Skeletal muscle cell (primary cell): ENCODE measurements at regions not wholly inside any gene's neighbourhood (a gene's known extent, or its start where the extent isn't known, plus 50 kb on each side); places are given as distances from the start of the nearest gene placed in this dataset.
"Not testable (repeated sequence)": the region's sequence is repeated elsewhere in the genome, so short reads cannot be mapped to it uniquely, and the experiment has no call there.

ENCODE experiments used
- DNase-seq: peaks from one replicate; pipeline ENCODE4 v3.0.0-alpha.2; 2010; ENCODE audit warnings: low read depth
- H3K4me3 ChIP-seq: 2 replicates; pipeline ENCODE4 v1.5.1; 2011; ENCODE audit warnings: low read depth, mild to moderate bottlenecking, control low read depth, low read length, moderate library complexity

DNA sequence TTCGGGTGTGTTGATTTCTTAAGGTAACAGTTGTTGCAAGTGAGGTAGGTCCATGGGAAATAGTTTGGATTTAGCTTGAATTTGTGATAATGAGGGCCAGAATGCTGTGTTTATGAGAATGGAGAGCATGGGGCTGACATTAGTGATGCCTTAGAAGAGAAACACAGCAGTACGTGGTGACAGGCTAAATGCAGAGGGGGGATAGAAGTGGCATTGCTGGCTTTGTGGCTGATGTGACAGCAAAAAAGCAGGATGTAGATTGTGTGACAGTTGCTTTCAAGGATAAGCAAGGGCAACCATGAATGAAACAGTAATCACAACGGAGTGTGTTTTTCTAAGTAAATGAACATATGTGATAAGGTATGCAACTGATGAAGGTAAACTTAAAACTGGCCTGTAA lies 103.4 kb upstream of the SGCD start:
- DNase-seq: no peak
- H3K4me3 ChIP-seq: no peak overlapping the region

DNA sequence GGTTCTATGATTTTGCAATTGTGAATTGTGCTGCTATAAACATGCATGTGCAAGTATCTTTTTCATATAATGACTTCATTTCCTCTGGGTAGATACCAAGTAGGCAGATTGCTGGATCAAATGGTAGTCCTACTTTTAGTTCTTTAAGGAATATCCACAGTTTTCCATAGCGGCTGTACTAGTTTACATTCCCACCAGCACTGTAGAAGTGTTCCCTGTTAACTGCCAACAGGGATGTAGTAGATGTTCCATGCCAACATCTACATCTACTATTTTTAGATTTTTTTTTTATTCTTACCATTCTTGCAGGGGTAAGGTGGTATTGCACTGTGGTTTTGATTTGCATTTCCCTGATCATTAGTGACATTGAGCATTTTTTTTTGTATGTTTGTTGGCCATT lies 100.5 kb upstream of the SGCD start:
- not testable (repeated sequence) for DNase-seq, H3K4me3 ChIP-seq

DNA sequence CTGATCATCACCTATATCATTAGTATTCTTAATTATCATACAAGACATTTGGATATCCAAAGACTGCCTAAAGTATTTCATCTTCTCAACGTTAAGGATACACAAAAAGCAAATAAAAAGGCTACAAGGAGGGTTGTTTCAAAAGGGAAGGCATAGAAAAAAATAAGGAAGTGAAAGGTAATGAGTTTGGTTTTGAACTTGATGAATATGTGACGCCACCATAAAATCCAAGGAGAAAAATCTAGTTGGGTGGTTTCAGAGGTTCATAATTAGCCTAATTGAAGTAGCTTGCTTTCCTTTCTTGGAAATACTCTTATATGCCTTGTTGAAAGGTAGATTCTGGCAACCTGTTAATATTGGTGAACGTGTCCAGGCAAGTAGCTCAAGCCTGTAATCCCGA lies 96.1 kb upstream of the SGCD start:
- no peak overlapping the region for H3K4me3 ChIP-seq
- DNase-seq: no peak

DNA sequence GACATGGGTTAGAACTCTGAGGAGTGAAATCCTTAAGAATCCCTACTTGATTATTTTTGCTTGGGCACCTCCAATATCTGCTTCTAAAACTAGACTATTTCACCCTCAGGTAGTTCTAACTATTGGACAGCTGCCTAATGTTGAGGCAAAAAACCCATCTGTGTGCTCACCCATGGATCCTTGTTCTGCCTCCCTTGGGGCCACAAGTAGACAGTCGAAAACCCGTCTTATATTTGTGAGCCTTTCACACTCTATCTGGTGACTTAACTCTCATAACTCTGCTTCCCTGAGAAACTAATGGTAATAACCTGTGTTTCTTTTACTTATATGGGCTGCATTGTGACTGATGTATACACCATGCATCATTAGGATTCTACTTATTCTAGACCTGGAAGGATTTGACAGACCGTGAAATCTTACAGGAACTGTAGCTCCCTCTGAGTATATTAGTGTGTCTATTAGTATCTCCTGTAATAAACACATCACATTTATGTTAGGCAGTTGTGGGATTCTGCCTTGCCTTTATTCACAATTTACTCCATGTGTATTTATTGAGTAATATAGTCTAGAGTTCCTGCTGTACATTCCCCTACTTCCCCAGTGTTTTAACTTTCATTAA lies 94.6 kb upstream of the SGCD start:
- H3K4me3 ChIP-seq: no peak overlapping the region
- no peak for DNase-seq

DNA sequence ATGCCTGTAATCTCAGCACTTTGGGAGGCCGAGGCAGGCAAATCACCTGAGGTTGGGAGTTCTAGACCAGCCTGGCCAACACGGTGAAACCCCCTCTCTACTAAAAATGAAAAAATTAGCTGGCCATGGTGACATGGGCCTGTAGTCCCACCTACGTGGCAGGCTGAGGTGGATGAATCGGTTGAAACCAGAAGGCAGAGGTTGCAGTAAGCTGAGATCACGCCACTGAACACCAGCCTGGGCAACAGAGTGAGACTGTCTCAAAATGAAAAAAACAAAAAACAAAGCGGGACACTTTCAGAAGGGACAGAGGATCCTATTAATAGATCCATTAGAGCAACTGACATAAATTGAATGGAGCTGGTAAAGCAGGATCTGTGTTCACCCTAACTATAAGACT lies 89.6 kb upstream of the SGCD start:
- H3K4me3 ChIP-seq: no peak overlapping the region
- DNase-seq: no peak

DNA sequence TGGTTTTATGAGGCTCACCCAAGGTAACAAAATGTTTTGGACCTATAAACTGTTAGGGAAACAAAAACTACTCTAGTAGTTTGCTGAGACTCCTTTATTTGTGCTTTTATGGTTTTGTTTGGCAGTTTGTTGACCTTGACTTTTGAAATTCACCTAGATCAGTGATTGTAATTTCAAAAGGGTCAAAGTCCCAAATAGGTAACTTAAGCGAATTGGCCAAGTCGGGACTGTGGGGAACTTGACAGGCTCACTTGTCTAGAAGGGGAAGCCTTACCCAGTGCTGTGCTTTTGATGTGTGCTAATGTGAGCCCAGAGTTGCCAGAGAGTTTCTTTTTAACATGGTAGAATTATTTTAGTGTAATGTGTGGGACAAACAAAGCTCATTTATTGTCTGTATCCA lies 87.2 kb upstream of the SGCD start:
- no peak overlapping the region for H3K4me3 ChIP-seq
- no peak for DNase-seq

DNA sequence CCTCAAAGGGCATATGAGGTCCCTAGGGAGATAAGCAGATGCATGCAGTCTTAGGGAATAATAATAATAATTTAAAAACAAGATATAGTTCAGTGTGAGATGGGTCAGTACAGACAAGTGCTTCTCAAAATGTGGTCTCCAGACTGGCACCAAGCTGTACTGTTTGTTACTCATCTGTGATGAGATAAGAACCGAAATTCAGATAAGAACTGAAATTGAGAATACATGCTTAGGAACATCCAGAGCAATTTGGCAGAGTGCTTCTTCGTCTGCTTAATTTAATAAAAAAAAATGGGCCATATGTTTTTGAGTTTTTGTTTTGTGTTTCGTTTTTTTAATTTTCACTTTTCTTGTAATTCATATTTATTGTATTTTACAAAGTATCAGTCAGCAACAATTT lies 86.5 kb upstream of the SGCD start:
- DNase-seq: no peak
- H3K4me3 ChIP-seq: no peak overlapping the region

DNA sequence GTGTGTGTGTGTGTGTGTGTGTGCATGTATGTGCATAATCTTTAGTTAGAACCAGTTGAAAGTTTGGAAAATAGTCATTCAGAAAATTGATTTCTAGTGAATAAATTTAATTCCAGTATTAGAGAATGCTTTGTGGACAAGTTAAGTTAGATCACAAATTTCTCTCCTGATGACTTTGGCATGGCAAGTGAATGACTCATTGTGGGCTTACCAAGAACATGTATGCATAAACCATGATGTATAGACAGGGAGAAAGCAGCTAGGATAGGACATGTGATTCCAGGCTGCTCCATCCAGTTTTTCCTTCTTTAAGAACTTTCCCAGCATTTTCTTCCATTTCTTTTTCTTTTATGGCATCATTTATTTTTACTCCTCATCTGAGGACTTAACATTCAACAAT lies 85.7 kb upstream of the SGCD start:
- H3K4me3 ChIP-seq: no peak overlapping the region
- DNase-seq: peak; percentile 25

DNA sequence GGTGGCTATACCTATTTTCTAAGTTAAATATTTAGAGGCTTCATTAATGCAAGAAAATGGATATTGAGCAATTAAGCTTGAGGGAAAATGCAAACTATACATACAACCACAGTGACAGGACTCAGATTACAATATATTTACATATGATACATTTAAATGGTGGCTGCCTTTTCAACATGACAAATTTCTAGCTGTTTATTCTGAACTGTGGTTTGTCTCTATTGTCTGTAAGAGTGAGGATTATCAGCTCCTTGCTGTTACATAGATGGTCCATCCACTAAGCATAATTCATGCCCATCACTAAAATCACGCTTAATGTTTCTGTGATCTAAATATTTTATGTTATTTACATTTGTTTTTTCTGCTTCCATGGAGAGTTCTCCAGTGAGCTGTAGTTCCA lies 81.1 kb upstream of the SGCD start:
- no peak for DNase-seq
- H3K4me3 ChIP-seq: no peak overlapping the region

DNA sequence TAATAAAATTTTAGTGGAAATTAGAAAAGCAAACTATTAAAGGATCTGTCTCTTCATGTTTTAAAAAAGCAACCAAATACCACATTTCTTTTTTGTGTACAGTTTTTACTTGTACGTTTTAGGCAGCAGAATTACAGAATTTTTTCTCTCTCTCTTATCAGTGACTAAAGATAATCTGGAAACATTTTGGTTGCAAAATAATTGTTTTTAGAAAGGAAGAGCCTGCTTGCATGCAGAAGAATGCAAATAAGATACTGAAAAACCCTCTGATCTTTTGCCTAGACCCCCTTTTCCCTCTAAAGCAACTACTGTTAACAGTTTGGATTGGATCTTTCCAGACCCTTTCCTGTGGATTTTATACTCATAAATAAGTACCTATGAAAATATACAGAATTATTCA lies 75.9 kb upstream of the SGCD start:
- no peak overlapping the region for H3K4me3 ChIP-seq
- no peak for DNase-seq

DNA sequence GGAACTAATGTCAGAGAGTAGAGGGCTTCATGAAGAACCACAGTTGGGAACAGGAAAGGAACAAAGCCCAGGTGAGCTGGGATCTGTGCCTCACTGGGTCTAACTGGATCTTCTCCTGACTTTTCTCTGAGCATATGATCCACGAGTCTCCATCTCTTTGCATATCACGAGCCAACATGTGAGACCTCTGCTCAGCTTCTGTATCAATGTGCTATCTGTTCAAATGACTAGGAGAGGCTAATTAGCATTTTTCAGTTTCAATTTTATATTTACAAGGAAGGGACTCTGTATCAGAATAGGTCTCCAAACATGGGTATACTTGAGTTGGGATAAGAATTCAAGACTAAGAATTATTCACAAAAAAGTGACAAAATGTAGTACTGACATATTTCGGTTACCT lies 73.8 kb upstream of the SGCD start:
- DNase-seq: no peak
- no peak overlapping the region for H3K4me3 ChIP-seq

DNA sequence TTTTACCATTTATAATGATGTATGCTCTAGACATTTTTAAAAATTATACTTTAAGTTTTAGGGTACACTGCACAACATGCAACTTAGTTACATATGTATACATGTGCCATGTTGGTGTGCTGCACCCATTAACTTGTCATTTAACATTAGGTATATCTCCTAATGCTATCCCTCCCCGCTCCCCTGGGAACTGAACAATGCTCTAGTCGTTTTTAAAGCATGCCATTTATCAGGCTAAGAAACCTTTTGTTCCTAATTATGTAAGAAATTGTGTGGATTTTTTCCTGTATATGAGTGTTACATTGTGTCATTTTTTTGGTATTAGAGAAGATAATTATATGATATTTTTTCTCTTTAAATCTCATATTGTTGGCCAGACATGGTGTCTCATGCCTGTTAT lies 72.8 kb upstream of the SGCD start:
- no peak overlapping the region for H3K4me3 ChIP-seq
- no peak for DNase-seq

DNA sequence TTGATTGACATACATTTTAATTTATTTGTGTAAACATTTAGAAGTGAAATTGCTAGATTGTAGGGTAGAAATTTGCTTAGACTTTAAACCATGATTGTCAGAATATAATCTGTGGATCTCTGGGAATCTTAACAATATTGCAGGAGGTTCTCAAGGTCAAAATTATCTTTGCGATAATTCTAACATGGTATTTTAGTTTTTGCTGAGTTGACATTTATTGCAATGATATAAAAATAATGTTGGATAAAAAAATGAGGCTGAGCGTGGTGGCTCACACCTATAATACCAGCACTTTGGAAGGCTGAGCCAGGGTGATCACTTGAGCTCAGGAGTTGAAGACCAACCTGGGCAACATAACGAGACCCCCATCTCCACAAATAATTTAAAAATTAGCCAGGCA lies 70.3 kb upstream of the SGCD start:
- no peak for DNase-seq
- no peak overlapping the region for H3K4me3 ChIP-seq

DNA sequence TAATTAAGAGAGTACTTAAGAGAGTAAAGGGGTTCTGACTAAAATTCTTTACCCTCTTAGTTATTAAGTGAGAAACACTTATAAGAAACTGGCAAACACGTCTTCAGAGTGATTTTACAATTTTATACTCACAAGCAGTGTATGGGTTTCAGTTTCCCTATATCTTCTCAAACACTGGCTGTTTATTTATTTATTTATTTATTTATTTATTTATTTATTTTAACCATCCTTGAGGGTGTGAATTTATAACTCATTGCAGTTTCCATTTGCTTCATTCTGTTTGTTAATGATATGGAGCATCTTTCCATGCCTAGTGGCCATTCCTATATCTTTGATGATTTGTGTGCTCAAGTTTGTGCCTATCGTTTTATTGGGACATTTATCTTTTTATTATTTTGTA lies 68.0 kb upstream of the SGCD start:
- no peak overlapping the region for H3K4me3 ChIP-seq
- no peak for DNase-seq

DNA sequence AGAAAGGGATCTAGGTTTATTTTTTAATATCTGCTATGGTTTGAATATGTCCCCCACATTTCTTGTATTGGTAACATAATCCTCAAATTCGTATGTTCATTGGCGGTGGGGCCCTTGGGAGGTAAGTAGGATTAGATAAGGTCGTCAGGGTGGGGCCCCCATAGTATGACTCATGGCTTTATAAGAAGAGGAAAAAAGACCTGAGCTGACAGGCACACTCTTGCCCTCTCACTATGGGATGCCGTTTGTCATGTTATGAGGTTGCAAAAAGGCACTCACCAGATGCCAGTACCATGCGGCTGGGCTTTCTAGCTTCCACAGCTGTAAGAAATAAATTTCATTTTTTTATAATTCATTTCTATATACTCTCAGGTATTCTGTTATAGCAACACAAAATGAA lies 67.3 kb upstream of the SGCD start:
- H3K4me3 ChIP-seq: no peak overlapping the region
- no peak for DNase-seq

DNA sequence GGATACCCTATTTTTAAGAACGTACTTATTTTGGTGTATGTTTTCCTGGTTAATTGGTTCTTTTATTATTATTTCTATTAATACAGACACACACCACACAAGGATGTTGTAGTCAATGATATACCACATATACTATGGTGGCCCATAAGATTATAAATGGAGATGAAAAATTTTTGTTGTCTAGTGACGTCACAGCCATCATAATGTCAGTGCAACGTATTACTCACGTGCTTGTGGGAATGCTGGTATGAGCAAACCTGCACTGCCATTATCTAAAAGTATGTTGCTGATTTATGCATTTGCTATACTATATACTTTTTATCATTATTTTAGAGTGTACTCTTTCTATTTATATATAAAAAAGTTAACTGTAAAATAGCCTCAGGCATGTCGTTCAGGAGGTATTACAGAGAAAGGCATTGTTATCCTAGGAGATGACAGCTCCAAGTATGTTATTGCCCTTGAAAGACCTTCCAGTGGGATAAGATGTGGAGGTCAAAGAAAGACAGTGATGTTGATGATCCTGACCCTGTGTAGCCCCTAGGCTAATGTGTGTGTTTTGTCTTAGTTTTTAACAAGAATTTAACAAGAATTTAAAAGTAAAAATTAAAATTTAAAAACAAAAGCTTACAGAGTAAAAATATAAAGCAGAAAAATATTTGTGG lies 65.6 kb upstream of the SGCD start:
- no peak overlapping the region for H3K4me3 ChIP-seq
- DNase-seq: no peak

DNA sequence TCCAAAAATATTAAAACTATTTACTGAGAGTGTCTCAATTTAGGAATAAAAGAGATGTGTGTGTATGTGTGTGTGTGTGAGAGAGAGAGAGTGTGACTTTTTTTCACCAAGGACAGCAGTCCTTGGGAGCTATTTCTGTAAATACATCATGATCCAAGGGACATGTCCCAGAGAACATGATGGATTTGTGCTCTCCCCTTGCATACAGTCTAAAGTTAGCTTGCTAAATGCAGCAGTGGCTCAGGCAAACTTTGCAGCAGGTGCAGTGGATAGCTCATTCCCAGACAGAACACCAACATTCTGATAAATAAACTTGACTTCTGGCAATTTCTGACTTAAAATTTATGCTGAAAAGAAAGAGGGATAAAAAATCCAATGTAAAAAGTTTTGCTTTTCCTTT lies 55.4 kb upstream of the SGCD start:
- no peak for DNase-seq
- H3K4me3 ChIP-seq: no peak overlapping the region

DNA sequence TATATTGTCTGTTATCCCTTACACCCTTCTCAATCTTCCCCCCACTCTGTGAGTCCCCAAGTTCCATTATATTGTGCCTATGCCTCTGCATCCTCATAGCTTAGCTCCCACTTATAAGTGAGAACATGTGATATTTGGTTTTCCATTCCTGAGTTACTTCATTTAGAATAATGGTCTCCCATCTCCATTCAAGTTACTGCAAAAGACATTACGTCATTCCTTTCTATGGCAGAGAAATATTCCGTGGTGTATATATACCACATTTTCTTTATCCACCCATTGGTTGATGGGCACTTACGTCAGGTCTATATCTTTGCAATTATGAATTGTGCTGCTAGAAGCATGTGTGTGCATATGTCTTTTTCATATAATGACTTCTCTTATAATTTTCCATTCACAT lies 54.8 kb upstream of the SGCD start:
- no peak overlapping the region for H3K4me3 ChIP-seq
- no peak for DNase-seq

DNA sequence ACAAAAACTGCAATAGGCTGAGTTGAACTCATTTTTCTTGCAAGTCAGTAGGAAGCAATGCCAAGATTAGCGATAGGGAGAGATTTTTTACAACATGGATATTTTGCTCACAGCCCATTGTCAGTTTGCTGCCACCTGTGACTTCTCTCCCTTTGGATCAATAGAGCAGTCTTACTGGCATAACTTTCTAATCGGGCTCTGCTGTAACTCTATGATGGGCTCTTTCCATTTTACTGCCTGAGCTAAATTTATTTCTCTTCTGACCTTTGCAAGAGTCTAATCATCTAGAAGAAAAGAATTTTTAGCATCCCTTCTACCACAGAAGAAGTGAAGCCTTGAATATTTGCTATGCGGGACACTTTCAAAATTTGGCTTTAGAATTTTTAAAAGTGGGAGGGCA lies 53.6 kb upstream of the SGCD start:
- no peak overlapping the region for H3K4me3 ChIP-seq
- DNase-seq: no peak

DNA sequence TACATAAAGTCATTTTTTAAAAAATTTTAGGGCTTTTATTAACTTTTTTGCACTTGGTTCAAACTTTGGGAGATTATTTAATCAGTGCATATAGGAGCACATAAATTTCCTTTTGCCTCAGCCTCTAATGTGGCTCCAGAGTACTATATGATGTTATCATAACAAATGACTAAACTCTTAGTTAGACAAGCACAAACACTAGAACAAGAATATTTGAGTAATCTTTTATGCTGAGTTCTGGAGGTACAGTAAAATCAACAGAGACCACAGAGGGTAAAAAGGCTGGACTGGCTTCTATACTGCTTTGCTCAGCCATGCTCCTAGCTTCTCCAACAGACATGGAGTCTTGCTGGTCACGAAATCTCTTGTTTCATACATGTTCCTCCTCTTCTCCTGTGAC lies 52.5 kb upstream of the SGCD start:
- H3K4me3 ChIP-seq: no peak overlapping the region
- no peak for DNase-seq
